ENCODE measurements at regions not wholly inside any gene's neighbourhood (a gene's known extent, or its start where the extent isn't known, plus 50 kb on each side); places are given as distances from the start of the nearest gene placed in this dataset.
"Not testable (repeated sequence)": the region's sequence is repeated elsewhere in the genome, so short reads cannot be mapped to it uniquely, and the experiment has no call there.

GRCh38 chr17:53475002-53475401, 347.7 kb upstream of the KIF2B start:
- no peak for DNase-seq

DNA sequence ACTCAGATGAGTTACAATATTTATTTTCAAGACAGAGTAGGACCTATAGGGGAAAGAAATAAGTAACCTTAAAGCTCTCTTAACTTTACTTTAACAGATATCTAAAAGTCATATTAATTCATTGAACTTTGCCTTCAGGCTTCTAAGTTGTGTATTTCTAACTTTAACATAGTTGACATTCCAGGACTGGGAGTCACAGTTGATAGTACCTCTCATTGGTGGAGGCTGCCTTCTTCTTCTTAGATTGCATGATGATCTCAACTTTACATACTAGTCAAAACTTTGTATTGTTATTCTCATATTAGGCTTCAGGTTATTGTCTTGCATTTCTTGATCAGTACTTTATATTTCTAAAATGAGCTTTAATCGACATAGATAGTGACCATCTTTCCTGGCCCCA, 350.1 kb upstream of the KIF2B start:
- no peak for DNase-seq

- no peak for DNase-seq
These were observed 351.2 kb upstream of the KIF2B start for GRCh38 chr17:53471514-53471913.

- no peak for DNase-seq
These were observed 352.1 kb upstream of the KIF2B start for GRCh38 chr17:53470626-53471025.

- DNase-seq: no peak
These were observed 356.0 kb upstream of the KIF2B start for GRCh38 chr17:53466733-53467132.

DNA sequence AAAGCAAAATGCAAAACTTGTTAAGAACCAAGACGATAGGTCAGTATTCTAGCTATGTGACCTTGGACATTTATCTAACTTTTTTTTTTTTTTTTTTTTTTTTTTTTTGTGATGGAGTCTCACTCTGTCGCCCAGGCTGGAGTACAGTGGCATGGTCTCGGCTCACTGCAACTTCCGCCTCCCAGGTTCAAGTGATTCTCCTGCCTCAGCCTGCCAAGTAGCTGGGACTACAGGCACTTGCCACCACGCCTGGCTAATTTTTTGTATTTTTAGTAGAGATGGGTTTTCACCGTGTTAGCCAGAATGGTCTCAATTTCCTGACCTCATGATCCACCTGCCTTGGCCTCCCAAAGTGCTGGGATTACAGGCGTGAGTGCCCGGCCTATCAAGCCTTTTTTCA, 358.3 kb upstream of the KIF2B start:
- not testable (repeated sequence) for DNase-seq

DNA sequence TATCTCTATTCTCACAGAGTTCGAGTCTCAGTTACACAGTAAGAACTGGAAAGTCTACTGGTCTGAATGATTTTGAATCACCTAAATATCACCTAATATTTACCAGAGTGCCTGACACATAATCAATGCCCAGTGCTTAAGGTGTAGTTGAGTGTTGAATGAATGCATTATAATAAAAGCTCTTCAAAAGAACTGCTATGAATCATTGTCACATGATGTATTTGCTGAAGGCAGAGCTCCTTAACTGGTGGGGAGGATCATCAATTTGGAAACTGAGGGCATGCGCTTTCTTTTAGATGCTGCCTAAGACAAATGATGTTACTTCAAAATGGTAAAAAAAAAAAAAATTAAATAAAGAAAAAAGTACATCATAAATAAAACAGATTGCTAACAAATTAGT, 359.4 kb upstream of the KIF2B start:
- DNase-seq: no peak

GRCh38 chr17:53462393-53462811, 360.3 kb upstream of the KIF2B start:
- DNase-seq: no peak

- DNase-seq: not testable (repeated sequence)
These were observed 366.8 kb upstream of the KIF2B start for GRCh38 chr17:53455943-53456342.

GRCh38 chr17:53454337-53454736, 368.4 kb upstream of the KIF2B start:
- DNase-seq: no peak

DNA sequence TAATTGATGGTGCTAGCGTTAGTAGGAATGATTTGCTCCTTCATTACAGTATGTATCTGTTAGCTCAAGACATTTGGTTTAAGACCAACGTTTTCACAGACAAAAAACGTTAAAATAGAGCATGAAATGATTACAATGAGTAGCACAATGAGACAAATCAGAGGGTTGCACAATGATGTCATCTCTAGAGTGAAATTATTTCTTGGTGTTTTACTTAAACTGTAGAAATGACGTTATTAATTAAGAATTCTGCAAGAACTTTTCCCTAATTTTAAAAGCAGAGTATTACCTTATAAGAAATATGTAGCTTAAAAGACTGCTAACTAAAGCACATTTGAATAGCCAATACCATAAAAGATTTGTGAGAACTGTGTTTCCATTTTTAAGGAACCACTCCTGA, 373.4 kb upstream of the KIF2B start:
- no peak for DNase-seq

DNA sequence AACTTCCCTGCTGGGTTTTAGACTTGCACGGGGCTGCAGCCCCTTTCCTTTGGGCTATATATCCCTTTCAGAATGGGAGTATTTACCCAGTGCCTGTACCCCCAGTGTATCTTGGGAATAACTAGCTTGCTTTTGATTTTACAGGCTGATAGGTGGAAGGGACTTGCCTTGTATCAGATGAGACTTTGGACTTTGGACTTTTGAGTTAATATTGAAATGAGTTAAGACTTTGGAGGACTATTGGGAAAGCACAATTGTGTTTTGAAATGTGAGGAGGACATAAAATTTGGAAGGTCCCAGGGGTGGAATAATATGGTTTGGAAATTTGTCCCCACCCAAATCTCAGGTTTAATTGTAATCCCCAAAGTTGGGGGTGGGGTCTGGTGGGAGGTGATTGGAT, 393.8 kb upstream of the KIF2B start:
- no peak for DNase-seq

DNA sequence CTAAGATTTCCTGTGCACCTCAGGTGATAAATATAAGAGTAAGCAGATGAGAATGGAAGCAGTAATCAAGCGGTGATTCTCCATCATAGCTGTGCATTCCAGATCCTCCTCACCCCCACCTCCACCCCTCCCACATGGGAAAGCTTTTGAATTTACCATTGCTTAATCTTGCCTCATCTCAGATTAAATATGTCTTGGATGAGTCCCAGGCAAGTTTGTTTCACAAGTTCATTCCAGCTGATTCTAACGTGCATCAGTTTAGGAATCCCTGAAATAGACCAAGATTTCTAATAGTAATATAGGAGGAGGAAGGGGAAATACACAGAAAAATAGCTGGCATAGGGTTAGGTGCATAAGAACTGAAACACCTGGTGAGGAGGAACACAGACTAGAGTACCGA, 396.2 kb upstream of the KIF2B start:
- no peak for DNase-seq

DNA sequence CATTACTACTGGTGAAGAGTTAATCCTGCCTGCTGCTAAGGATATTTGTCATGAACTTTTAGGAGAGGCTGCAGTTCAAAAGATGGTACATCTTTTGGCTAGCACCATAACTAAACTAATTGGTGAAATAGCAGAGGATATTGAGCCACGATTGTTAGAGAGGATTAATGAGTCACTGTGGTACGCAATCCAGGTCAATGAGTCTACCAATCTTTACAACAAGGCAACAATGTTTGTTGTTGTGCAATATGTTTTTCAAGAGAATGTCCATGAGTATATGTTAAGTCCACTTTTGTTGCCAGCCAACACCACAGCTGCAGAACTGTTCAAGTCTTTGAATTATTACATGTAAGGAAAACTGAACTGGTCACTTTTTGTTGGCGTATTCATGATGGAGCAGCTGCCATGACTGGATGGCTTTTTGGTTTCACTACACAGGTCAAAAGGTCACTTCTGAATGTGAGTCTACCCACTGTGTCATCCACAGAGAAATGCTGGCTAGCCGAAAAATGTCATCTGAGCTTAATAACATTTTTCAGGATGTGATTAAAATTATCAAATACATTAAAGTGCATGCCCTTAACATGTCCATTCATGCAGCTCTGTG, 402.6 kb upstream of the KIF2B start:
- no peak for DNase-seq

GRCh38 chr17:53409588-53409987, 413.1 kb upstream of the KIF2B start:
- no peak for DNase-seq

GRCh38 chr17:53406907-53407306, 415.8 kb upstream of the KIF2B start:
- no peak for DNase-seq

GRCh38 chr17:53391197-53391596, 431.5 kb upstream of the KIF2B start:
- DNase-seq: no peak

DNA sequence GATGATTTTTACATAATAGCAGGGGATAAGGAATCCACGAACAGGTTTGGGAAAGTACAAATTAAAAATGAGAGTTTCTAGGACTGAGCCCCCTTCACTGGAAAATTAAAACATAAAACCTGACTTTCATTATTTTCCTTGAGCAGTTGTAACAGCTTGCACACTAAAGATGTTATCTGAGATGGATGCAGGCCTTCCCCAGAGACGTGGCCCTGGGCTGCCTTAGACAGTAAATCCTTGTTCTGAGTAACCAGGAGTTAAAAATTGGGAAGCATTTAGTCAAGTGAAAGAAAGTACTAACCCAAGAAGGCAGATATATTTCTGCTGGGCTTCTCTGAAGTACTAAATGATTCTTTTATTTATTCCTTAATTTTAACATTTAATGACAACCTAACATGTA, 432.2 kb upstream of the KIF2B start:
- DNase-seq: no peak

- no peak for DNase-seq
These were observed 435.0 kb upstream of the KIF2B start for GRCh38 chr17:53387745-53388144.

- DNase-seq: no peak
These were observed 468.8 kb upstream of the KIF2B start for GRCh38 chr17:53353919-53354351.

- DNase-seq: no peak
These were observed 477.9 kb upstream of the KIF2B start for GRCh38 chr17:53344778-53345177.

DNA sequence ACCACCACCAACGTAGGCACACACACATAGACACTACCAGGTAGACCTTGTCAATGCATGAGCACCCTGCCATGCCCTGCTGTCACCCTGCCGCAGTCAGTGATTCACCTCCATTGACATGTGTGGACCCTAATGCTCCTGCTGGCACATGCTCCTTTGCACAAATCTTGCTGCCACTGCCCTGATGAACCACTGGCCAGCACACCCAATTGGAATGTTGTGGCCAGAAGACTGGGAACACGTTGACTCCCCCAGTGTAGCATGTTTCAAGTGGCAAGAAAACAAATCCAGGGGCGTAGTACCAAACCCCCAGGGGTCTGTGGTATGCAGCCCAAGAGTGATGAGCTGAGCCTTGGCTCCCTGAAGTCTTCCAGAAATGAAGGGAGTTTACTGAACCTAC, 486.4 kb upstream of the KIF2B start:
- DNase-seq: no peak

- no peak for DNase-seq
These were observed 487.3 kb upstream of the KIF2B start for GRCh38 chr17:53335443-53335842.

- DNase-seq: no peak
These were observed 492.0 kb upstream of the KIF2B start for GRCh38 chr17:53330756-53331155.

DNA sequence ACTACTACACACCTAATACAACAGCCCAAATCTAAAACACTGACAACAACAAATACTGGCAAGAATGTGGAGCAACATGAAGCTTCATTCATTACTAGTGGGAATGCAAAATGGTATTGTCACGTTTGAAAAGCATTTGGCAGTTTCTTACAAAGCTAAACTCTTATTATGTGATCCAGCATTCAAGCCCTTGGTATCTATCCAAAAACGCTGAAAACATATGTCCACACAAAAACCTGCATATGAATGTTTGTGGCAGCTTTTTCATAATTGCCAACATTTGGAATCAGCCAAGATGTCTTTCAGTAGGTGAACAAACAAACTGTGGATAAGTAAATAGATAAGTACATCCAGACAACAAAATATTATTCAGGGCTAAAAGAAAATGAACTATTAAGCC, 501.1 kb upstream of the KIF2B start:
- DNase-seq: no peak

DNA sequence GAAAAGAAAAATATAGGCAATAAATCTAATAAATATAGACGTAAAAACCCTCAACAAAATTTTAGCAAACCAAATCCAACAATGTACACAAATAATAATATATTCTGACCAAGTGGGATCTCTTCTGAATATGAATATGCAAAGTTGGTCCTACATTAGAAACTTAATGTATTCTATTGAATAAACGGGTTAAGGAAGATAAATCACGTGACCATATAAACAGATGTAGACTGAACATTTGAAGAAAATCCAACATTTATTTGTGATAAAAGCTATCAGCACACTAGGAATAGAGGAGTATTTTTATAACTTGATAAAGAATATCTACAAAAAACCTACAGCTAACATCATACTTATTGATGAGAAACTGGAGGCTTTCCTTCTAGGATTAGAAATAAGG, 502.8 kb upstream of the KIF2B start:
- no peak for DNase-seq
